IPS DF 6.9 (cell line): ENCODE measurements at regions not wholly inside any gene's neighbourhood (a gene's known extent, or its start where the extent isn't known, plus 50 kb on each side); places are given as distances from the start of the nearest gene placed in this dataset.

Source experiments
- DNase-seq: peaks from one replicate; pipeline ENCODE4 v3.0.0-alpha.2; 2013; ENCODE audit warnings: low read depth, low spot score
- H3K27ac ChIP-seq: one replicate; pipeline ENCODE4 v1.5.1; 2013; ENCODE audit warnings: low read length, control low read depth
- H3K27me3 ChIP-seq: 2 replicates; pipeline ENCODE4 v1.6.1; 2013; ENCODE audit warnings: mild to moderate bottlenecking, low read length; ENCODE audit not compliant: control insufficient read depth, insufficient read depth
- H3K36me3 ChIP-seq: 2 replicates; pipeline ENCODE4 v1.6.1; 2013; ENCODE audit warnings: low read length; ENCODE audit not compliant: control insufficient read depth, insufficient read depth
- H3K4me1 ChIP-seq: 2 replicates; pipeline ENCODE4 v1.6.1; 2013; ENCODE audit warnings: low read length; ENCODE audit not compliant: control insufficient read depth, insufficient read depth
- H3K4me3 ChIP-seq: 2 replicates; pipeline ENCODE4 v1.5.1; 2013; ENCODE audit warnings: mild to moderate bottlenecking, low read length
- H3K9me3 ChIP-seq: 2 replicates; pipeline ENCODE4 v1.6.1; 2013; ENCODE audit warnings: low read length, inconsistent platforms; ENCODE audit not compliant: control insufficient read depth, insufficient read depth
- WGBS: extraction: QIAGEN DNeasy Blood & Tissue Kit; methylation state at CpG from one replicate; pipeline ENCODE4 v1.1.7; 2013; ENCODE audit warnings: mixed read lengths, missing lambda C conversion rate; ENCODE audit not compliant: insufficient read length, insufficient coverage; 5-methylcytosine and 5-hydroxymethylcytosine counted together

DNA sequence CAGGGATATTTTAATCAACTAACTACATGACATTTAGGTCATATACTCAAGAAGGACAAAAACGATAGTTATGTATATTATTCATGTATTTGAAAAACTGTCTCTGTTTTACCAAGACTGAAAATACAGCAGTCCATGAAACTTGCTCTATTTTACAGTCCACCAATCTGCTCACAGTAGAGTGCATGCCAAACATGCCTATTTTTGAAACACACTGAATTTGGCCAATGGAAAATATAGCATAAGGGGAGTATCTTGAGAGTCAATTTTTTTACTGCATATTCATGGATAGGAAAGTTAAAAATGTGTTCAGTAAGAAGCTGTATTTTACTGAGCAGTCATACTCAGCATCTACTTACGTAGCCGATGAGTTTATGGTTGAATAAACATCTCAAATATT, 621.2 kb upstream of the CHORDC1 start:
- no CpG with 5 or more reads among the region's 3 CpGs for WGBS
- DNase-seq: no peak
- H3K27ac ChIP-seq: no peak overlapping the region
- no peaks in the 10 kb centered on the region for H3K27me3 ChIP-seq
- no peaks in the 10 kb centered on the region for H3K4me1 ChIP-seq
- no peaks in the 10 kb centered on the region for H3K36me3 ChIP-seq
- no peak overlapping the region for H3K4me3 ChIP-seq
- no peaks in the 10 kb centered on the region for H3K9me3 ChIP-seq

DNA sequence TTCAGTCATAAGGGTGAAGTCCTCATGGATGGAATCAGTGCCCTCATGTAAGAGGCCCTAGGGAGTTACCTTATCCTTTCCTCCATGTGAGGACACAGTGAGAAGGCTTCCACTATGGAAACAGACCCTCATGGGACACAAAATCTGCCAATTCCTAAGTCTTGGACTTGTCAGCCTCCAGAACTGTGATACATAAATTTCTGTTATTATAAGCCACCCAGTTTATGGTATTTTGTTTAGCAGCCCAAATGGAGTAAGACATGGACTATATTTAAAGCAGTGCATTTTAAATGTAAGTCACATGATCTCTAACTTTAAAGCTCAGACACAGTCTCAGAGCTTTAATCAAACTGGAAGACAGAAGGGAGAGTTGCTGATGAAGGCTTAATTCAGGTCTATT, 619.8 kb upstream of the CHORDC1 start:
- Histone ChIP-seq H3K4me1 (no peaks in the 10 kb centered on the region), H3K36me3 (no peaks in the 10 kb centered on the region), H3K27me3 (no peaks in the 10 kb centered on the region), H3K27ac (no peak overlapping the region), H3K4me3 (no peak overlapping the region), H3K9me3 (no peaks in the 10 kb centered on the region)
- no peak for DNase-seq

GRCh38 chr11:90840071-90840470, 617.2 kb upstream of the CHORDC1 start:
- Histone ChIP-seq H3K4me1 (no peaks in the 10 kb centered on the region; the same call in 1 of the 2 replicates), H3K27ac (no peak overlapping the region), H3K9me3 (no peaks in the 10 kb centered on the region), H3K27me3 (no peaks in the 10 kb centered on the region), H3K4me3 (no peak overlapping the region), H3K36me3 (no peaks in the 10 kb centered on the region)
- no peak for DNase-seq
- no CpG with 5 or more reads among the region's 2 CpGs for WGBS

DNA sequence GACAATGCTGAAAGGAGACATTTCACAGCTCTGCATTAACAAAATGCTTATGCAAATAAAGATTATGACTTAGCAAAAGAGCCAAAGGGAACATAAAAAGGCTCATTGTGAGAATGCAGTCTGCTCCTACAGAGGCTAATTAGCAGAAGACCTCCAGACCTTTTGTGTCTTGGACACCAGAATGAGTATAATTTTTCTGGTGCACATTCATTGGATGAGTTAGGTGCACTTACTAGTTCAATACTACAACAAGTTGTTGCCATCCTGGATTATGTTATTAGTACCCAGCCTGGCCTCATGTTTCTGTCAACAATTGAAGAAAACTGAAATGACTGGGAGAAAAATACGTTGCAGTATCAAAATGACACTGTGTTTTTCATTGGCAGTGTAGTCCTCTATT, 613.2 kb upstream of the CHORDC1 start:
- Histone ChIP-seq H3K36me3 (no peaks in the 10 kb centered on the region), H3K9me3 (no peaks in the 10 kb centered on the region), H3K27ac (no peak overlapping the region), H3K4me1 (no peaks in the 10 kb centered on the region; the same call in 1 of the 2 replicates), H3K27me3 (no peaks in the 10 kb centered on the region), H3K4me3 (no peak overlapping the region)
- WGBS: no CpG with 5 or more reads among the region's 1 CpG
- no peak for DNase-seq

- 100% methylated on average over 1 of the region's 4 CpGs for WGBS
- no peaks in the 10 kb centered on the region for H3K36me3 ChIP-seq
- DNase-seq: no peak
- H3K27ac ChIP-seq: no peak overlapping the region
- no peaks in the 10 kb centered on the region for H3K9me3 ChIP-seq
- H3K4me1 ChIP-seq: no peaks in the 10 kb centered on the region
- no peaks in the 10 kb centered on the region for H3K27me3 ChIP-seq
- H3K4me3 ChIP-seq: no peak overlapping the region
These were observed 600.6 kb upstream of the CHORDC1 start for GRCh38 chr11:90823446-90823845.

- no peak for DNase-seq
- Histone ChIP-seq H3K4me1 (no peaks in the 10 kb centered on the region), H3K9me3 (no peaks in the 10 kb centered on the region), H3K27ac (no peak overlapping the region), H3K27me3 (no peaks in the 10 kb centered on the region), H3K36me3 (no peaks in the 10 kb centered on the region), H3K4me3 (no peak overlapping the region)
- 100% methylated on average over 1 of the region's 5 CpGs for WGBS
These were observed 600.1 kb upstream of the CHORDC1 start for GRCh38 chr11:90822996-90823395.

DNA sequence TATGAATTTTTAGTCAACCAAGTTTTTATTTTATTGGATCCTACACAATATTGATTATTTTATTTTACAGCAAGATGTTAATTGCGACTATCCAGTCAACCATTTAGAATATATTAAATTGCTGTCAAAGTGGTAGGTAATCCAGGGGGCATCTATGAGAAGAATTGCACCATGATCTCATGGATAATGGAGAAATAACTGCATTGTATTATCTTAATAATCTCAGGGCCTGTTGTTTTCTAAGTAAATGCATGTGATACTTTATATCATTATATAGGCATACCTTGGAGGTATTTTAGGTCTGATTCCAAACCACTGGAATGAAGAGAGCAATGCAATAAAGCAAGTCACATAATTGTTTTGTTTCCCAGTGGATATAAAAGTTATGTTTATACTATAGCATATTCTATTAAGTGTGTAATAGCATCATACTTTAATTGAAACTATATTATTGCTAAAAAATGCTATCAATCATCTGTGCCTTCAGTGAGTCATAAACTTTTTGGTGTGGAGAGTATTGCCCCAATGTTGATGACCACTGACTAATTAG, 595.4 kb upstream of the CHORDC1 start:
- no peak for DNase-seq
- no peaks in the 10 kb centered on the region for H3K27me3 ChIP-seq
- WGBS: no CpG with 5 or more reads among the region's 1 CpG
- H3K4me3 ChIP-seq: no peak overlapping the region
- no peak overlapping the region for H3K27ac ChIP-seq
- H3K9me3 ChIP-seq: no peaks in the 10 kb centered on the region
- H3K4me1 ChIP-seq: no peaks in the 10 kb centered on the region
- H3K36me3 ChIP-seq: no peaks in the 10 kb centered on the region

- H3K4me3 ChIP-seq: no peak overlapping the region
- no CpG with 5 or more reads among the region's 5 CpGs for WGBS
- no peak overlapping the region for H3K27ac ChIP-seq
- no peaks in the 10 kb centered on the region for H3K27me3 ChIP-seq
- H3K36me3 ChIP-seq: no peaks in the 10 kb centered on the region
- DNase-seq: no peak
- H3K4me1 ChIP-seq: no peaks in the 10 kb centered on the region
- no peaks in the 10 kb centered on the region for H3K9me3 ChIP-seq
These were observed 586.7 kb upstream of the CHORDC1 start for GRCh38 chr11:90809581-90809980.

GRCh38 chr11:90805172-90805571, 582.3 kb upstream of the CHORDC1 start:
- no peaks in the 10 kb centered on the region for H3K36me3 ChIP-seq
- no peak overlapping the region for H3K4me3 ChIP-seq
- H3K4me1 ChIP-seq: no peaks in the 10 kb centered on the region
- H3K27me3 ChIP-seq: no peaks in the 10 kb centered on the region
- 100% methylated on average over 2 of the region's 3 CpGs for WGBS
- no peak for DNase-seq
- H3K27ac ChIP-seq: no peak overlapping the region
- H3K9me3 ChIP-seq: no peaks in the 10 kb centered on the region

DNA sequence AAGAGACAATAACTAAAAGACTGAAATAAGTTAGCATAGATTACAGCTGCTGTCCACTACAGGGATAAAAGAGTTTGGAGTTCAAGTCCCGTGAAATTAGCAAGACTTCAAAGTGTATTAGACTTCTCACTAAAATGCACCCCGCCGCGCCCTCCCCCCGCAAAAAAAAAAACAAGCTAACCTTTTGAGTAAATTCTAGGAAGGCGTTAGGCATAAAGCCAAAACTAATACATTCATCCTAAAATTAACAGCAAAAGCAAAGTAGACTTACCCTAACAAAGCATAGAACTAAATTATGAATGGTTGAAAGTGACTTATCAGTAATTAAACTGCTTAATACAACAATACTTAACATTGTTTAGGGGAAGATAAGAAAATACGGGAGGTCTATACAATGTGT, 581.0 kb upstream of the CHORDC1 start:
- no peak for DNase-seq
- no peak overlapping the region for H3K27ac ChIP-seq
- no CpG with 5 or more reads among the region's 7 CpGs for WGBS
- no peaks in the 10 kb centered on the region for H3K9me3 ChIP-seq
- no peak overlapping the region for H3K4me3 ChIP-seq
- no peaks in the 10 kb centered on the region for H3K36me3 ChIP-seq
- H3K4me1 ChIP-seq: no peaks in the 10 kb centered on the region
- H3K27me3 ChIP-seq: no peaks in the 10 kb centered on the region

- Histone ChIP-seq H3K27ac (no peak overlapping the region), H3K4me1 (no peaks in the 10 kb centered on the region), H3K27me3 (no peaks in the 10 kb centered on the region), H3K9me3 (no peaks in the 10 kb centered on the region), H3K4me3 (no peak overlapping the region), H3K36me3 (no peaks in the 10 kb centered on the region)
- DNase-seq: no peak
- WGBS: no CpG with 5 or more reads among the region's 3 CpGs
These were observed 580.5 kb upstream of the CHORDC1 start for GRCh38 chr11:90803366-90803765.
